Breast epithelium (tissue), 3 donors: ENCODE measurements at regions not wholly inside any gene's neighbourhood (a gene's known extent, or its start where the extent isn't known, plus 50 kb on each side); places are given as distances from the start of the nearest gene placed in this dataset.

Experiments
- POLR2A ChIP-seq: fragments of 450-650 bp; IDR thresholded peaks from one replicate; pipeline ENCODE4 v1.6.1; 2016; ENCODE audit warnings: antibody characterized with exemption, mild to moderate bottlenecking, moderate library complexity
- TF ChIP-seq, protein P1 (sequence below), 3 donors: fragments of 450-650 bp; IDR thresholded peaks; one replicate each; pipeline ENCODE4 v1.5.1; 2016 to 2017; ENCODE audit warnings: antibody characterized with exemption in 3 of 3, mild to moderate bottlenecking in 3 of 3, moderate library complexity in 3 of 3

- TF ChIP-seq, protein P1, sequence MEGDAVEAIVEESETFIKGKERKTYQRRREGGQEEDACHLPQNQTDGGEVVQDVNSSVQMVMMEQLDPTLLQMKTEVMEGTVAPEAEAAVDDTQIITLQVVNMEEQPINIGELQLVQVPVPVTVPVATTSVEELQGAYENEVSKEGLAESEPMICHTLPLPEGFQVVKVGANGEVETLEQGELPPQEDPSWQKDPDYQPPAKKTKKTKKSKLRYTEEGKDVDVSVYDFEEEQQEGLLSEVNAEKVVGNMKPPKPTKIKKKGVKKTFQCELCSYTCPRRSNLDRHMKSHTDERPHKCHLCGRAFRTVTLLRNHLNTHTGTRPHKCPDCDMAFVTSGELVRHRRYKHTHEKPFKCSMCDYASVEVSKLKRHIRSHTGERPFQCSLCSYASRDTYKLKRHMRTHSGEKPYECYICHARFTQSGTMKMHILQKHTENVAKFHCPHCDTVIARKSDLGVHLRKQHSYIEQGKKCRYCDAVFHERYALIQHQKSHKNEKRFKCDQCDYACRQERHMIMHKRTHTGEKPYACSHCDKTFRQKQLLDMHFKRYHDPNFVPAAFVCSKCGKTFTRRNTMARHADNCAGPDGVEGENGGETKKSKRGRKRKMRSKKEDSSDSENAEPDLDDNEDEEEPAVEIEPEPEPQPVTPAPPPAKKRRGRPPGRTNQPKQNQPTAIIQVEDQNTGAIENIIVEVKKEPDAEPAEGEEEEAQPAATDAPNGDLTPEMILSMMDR (IDR thresholded peaks at IDR 0.05), result no peak
- no peak for TF ChIP-seq POLR2A
These were observed 493.5 kb downstream of the NAV3 start for GRCh38 chr12:78324234-78324633.
